ENCODE measurements at regions not wholly inside any gene's neighbourhood (a gene's known extent, or its start where the extent isn't known, plus 50 kb on each side); places are given as distances from the start of the nearest gene placed in this dataset.

GRCh38 chr7:123393623-123394022, 140.8 kb downstream of the IQUB start:
- TF ChIP-seq CTCF (conservative IDR thresholded peaks at IDR 0.05; ENCODE audit: low read depth in 2 of 2) (no peak), EZH2 (IDR thresholded peaks at IDR 0.05; ENCODE audit: low read depth, unreplicated experiment) (no peak)
- TF ChIP-seq, protein P1, sequence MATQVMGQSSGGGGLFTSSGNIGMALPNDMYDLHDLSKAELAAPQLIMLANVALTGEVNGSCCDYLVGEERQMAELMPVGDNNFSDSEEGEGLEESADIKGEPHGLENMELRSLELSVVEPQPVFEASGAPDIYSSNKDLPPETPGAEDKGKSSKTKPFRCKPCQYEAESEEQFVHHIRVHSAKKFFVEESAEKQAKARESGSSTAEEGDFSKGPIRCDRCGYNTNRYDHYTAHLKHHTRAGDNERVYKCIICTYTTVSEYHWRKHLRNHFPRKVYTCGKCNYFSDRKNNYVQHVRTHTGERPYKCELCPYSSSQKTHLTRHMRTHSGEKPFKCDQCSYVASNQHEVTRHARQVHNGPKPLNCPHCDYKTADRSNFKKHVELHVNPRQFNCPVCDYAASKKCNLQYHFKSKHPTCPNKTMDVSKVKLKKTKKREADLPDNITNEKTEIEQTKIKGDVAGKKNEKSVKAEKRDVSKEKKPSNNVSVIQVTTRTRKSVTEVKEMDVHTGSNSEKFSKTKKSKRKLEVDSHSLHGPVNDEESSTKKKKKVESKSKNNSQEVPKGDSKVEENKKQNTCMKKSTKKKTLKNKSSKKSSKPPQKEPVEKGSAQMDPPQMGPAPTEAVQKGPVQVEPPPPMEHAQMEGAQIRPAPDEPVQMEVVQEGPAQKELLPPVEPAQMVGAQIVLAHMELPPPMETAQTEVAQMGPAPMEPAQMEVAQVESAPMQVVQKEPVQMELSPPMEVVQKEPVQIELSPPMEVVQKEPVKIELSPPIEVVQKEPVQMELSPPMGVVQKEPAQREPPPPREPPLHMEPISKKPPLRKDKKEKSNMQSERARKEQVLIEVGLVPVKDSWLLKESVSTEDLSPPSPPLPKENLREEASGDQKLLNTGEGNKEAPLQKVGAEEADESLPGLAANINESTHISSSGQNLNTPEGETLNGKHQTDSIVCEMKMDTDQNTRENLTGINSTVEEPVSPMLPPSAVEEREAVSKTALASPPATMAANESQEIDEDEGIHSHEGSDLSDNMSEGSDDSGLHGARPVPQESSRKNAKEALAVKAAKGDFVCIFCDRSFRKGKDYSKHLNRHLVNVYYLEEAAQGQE (IDR thresholded peaks at IDR 0.05; ENCODE audit: unreplicated experiment) = no peak

Measured in GM23338 (cell line).